ENCODE measurements at regions not wholly inside any gene's neighbourhood (a gene's known extent, or its start where the extent isn't known, plus 50 kb on each side); places are given as distances from the start of the nearest gene placed in this dataset.

DNA sequence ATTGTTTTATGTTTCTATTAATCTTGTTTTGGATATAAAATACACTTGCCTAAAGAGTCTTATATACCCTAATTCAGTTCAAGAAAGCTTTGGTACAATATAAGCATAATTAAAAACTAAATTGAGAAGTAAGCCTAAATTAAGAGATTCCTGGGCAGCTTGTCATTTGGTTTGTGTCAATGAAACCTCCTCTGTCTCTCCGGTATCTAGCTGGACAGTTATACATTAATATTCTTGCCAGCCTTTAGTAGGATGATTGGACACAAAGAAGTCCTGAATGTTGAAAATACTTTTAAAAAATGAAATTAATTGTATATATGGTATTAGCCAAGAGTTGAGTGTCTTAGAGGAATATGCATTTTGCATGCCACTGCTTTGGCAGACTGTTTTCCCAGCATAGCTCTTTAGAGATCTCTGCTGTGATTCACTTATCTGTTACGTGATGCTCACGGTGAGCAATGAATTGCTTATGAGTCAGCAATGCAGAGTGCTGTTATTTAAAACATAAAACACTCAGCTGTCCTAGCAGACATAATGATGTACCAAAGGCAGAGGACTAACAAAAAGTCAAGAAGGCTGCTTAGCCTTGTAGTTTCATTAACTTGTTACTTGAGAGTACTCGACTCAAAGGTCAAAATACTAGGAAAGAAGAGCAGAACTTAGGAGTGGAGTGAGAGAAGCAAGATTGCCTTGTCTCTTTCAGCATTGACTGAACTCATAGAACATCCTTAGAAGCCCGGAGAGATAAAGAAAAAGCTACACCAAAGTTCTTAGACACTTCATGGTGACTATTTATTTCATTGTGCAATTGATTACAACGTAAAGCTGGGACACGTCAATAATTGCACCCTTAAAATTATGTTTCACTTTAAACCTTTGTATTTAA, 1296.1 kb upstream of the PCDH7 start:
- Histone ChIP-seq H3K9ac (ENCODE audit: low read depth, low read length) (no peak overlapping the region), H3K27ac (ENCODE audit: low read length) (no peak overlapping the region), H3K9me3 (ENCODE audit: insufficient read depth, low read depth, low read length) (no peaks in the 10 kb centered on the region), H3K4me3 (ENCODE audit: low read length) (no peak overlapping the region), H3K27me3 (ENCODE audit: insufficient read depth, low read length) (no peaks in the 10 kb centered on the region), H3K36me3 (ENCODE audit: insufficient read depth, low read depth, low read length) (no peaks in the 10 kb centered on the region), H3K4me1 (ENCODE audit: insufficient read depth, low read length) (peaks cover 5% of the 10 kb centered on the region; the same call in 1 of the 2 replicates)

DNA sequence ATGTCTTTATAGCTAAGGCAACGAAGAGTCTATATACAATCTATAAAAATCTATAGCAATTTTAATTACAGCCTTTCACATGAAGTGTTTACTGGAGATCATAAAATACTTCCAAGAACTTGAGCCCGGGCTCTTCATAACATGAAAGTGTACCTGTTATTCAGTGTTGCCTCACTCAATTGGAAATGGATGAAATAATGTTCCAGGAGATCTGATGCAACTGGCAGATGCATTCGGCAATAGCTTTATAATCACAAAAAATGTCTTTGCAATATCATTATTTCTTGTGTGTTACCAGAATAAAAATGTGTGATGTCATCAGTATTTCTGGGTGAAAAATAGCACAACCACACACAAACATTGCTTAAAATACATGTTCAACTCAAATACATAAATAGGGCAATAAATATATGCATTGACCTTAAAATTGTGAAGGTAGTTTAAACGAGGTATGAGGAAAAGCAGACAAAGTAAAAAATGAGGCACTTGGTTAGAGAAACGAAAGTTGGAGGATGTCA, 1266.8 kb upstream of the PCDH7 start:
- no peaks in the 10 kb centered on the region for H3K27me3 ChIP-seq (ENCODE audit: insufficient read depth, low read length)
- H3K36me3 ChIP-seq (ENCODE audit: insufficient read depth, low read depth, low read length), result no peaks in the 10 kb centered on the region
- no peak overlapping the region for H3K4me3 ChIP-seq (ENCODE audit: low read length)
- no peaks in the 10 kb centered on the region for H3K9me3 ChIP-seq (ENCODE audit: insufficient read depth, low read depth, low read length)
- H3K4me1 ChIP-seq (ENCODE audit: insufficient read depth, low read length), result no peaks in the 10 kb centered on the region
- no peak overlapping the region for H3K9ac ChIP-seq (ENCODE audit: low read depth, low read length)
- H3K27ac ChIP-seq (ENCODE audit: low read length), result no peak overlapping the region

DNA sequence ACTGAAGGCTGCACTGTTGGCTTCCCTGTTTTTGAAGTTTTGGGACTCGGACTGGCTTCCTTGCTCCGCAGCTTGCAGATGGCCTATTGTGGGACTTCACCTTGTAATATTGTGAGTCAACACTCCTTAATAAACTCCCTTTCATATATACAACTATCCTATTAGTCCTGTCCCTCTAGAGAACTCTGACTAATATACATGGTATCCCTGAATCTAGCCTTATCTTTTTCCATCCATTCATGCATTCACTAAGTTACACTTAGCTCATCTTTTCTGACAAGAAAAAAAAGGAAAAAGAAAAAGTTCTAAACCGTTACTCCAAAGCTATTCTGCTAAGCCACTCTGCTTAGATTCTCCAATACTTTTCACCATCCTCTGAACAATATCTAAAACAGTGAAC, 1260.2 kb upstream of the PCDH7 start:
- H3K4me3 ChIP-seq (ENCODE audit: low read length), result no peak overlapping the region
- no peaks in the 10 kb centered on the region for H3K27me3 ChIP-seq (ENCODE audit: insufficient read depth, low read length)
- no peak overlapping the region for H3K9ac ChIP-seq (ENCODE audit: low read depth, low read length)
- H3K9me3 ChIP-seq (ENCODE audit: insufficient read depth, low read depth, low read length), result no peaks in the 10 kb centered on the region
- H3K4me1 ChIP-seq (ENCODE audit: insufficient read depth, low read length), result no peaks in the 10 kb centered on the region
- H3K36me3 ChIP-seq (ENCODE audit: insufficient read depth, low read depth, low read length), result no peaks in the 10 kb centered on the region
- no peak overlapping the region for H3K27ac ChIP-seq (ENCODE audit: low read length)

DNA sequence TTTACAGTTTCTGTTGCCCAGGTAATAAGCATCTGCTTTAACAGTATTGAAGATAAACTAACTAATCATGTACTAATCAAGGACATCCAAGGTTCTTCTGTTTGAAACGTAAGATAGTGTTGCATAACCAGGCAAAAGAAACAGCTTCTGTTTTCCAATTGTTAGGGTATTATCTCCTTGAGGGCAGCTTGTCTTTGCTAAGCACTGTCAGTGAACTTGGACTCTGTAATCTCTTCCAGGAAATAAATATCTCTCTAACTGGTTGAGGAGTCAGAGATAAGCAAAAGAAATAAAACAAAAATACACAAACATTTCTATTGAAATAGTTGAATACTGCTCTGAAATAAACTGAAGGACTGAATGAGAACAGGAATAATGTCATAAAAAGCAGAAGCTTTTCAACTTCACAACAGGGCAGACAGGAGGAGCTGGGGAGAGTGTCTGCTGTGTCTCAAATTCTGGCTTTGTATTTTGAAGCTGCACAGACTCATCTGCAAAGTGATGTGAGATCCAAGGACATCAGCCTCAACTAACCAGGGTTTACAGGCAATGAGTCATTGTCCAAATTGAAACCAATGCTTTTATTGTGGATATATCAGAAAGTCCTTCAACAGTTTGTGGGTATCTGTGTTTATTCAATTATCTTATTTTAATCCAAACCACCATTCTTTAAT, 1253.0 kb upstream of the PCDH7 start:
- Histone ChIP-seq H3K4me3 (ENCODE audit: low read length) (no peak overlapping the region), H3K27me3 (ENCODE audit: insufficient read depth, low read length) (no peaks in the 10 kb centered on the region), H3K9me3 (ENCODE audit: insufficient read depth, low read depth, low read length) (no peaks in the 10 kb centered on the region), H3K36me3 (ENCODE audit: insufficient read depth, low read depth, low read length) (no peaks in the 10 kb centered on the region), H3K9ac (ENCODE audit: low read depth, low read length) (no peak overlapping the region), H3K4me1 (ENCODE audit: insufficient read depth, low read length) (no peaks in the 10 kb centered on the region), H3K27ac (ENCODE audit: low read length) (no peak overlapping the region)

Measured in iPS-20b (cell line).